ENCODE measurements at regions not wholly inside any gene's neighbourhood (a gene's known extent, or its start where the extent isn't known, plus 50 kb on each side); places are given as distances from the start of the nearest gene placed in this dataset.

DNA sequence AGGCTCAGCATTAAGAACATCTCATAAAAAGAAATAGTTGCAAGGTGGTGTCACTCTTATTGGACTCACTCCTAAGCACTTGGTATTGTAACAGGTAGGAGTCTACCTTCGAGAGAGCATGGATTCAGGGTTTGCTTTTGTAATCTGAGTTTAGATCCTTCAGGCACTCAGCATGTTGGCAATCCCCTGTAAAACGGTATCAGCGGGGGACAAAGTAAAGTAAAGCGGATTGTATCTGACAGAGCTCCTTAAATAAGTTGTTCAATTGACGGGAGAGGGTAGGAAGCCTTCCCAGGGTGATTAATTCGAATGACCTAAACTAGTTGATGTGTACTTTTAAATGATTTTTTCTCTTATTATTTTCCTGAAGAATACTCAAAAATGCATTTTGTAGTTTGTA lies 869.8 kb upstream of the EPHA7 start:
- no peak for DNase-seq (ENCODE audit: low read depth, low spot score)
- no peak overlapping the region for H3K4me3 ChIP-seq (ENCODE audit: low read length)

DNA sequence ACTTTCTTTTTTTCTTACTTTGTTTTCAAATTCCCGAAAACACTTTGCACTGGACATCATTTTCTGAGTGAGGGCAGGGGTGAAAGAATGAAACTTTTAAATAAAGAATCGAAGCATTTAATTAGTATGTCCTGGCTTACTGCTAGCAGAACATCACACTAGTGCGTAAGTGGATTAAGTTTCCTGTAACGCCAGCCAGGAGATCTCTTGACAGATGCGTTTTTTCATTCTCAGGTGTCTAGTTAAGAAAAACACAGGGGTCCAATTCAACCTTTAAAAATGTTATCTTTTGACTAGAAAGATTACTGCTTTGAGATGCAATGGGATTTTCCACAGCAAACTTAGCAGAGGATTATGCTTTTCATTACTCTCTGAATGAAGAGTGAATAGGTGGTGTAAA lies 858.8 kb upstream of the EPHA7 start:
- DNase-seq (ENCODE audit: low read depth, low spot score) = no peak
- H3K4me3 ChIP-seq (ENCODE audit: low read length) = no peak overlapping the region

DNA sequence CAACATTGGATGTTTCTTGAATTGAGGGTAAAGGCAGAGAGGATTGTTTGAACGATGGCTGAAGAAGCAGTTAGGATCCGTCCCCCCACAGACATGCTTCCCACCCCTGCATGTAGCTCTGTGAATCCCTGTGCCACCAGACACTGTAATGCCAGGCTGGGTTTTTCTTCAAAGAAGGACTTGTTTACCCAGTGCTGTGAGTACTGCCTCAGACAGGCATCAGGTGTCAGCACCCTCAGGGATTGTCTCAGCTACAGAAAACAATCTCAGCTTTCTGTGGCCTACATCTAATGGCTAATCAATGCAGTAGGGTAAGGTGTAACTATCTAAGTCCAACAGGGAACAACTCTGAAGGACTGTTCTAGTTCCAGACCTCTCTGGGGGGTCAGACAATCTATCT lies 853.0 kb upstream of the EPHA7 start:
- H3K4me3 ChIP-seq (ENCODE audit: low read length) = no peak overlapping the region
- DNase-seq (ENCODE audit: low read depth, low spot score) = no peak

DNA sequence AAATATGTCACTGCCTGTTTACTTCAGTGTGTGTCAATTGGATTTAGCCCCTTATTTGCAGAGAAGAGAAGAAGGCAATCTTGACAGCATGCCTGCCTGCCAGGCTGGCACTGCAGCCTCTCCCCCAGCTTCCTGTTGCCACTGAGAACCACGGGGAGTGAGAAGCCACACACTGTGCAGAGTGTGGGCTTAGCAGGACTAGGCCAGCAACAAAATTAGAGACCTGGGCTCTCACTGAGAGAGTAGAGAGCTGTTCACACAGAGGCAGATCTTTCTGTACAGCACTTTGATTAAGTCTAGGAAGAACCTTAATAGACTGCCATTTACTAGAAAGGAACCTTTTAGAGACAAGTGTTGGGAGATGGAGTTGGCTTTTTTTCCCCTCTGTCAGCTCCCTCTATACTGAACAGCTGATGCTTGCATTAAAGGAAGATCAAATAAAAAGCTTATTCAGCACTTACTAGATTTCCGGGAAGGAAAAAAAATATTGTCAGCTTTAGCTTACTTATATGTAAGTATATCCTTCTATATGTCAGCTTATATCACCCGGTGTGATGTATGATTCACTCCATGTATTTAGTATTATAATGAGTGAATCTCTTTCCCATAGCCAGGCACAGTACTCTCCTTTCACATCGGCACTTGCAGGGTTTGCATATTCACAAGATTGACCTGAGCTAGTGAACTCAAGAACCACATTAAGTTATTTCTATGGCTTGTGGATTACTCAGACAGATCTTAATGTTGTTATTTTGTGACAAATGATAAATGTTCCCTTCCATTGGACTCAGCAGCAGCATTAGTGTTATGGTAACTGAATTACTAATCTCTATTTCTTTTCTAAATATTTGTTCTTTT lies 851.0 kb upstream of the EPHA7 start:
- DNase-seq (ENCODE audit: low read depth, low spot score) = no peak
- H3K4me3 ChIP-seq (ENCODE audit: low read length) = no peak overlapping the region

DNA sequence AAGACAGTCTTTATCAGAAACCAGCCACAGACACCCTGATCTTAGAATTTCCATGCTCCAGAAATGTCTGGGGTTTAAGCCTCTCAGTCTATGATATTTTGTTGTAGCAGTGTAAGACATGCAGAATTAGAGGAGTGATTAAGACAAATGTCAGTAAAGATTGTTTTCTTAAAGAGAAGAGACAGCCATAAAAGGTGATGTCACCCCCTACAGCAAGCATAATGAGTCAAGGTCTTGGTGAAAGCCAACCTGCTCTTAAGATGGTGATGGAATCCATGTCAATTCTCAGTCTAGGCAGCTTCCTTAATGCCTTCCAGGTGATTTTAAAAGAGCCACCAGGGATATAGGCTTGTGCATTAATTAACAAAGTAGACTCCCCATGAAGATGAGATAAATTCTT lies 849.9 kb upstream of the EPHA7 start:
- H3K4me3 ChIP-seq (ENCODE audit: low read length) = no peak overlapping the region
- DNase-seq (ENCODE audit: low read depth, low spot score) = no peak

DNA sequence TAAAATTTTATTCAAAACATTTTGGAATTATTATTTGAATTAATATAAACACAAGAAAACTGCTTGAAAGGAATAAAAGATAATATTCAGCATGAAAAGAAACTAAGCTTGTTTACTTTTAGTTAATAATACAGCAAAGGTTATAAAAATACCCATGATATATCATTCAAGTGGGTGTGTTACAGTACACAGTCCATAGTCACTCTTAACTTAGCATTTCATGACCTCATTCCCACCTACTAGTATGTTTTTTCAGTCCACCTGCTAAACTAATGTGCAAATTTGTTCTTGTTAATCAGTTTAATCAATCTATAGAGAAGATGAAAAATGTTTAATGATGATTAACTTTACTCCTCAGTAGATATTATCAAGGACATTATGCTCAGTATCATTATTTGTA lies 841.4 kb upstream of the EPHA7 start:
- no peak overlapping the region for H3K4me3 ChIP-seq (ENCODE audit: low read length)
- no peak for DNase-seq (ENCODE audit: low read depth, low spot score)

DNA sequence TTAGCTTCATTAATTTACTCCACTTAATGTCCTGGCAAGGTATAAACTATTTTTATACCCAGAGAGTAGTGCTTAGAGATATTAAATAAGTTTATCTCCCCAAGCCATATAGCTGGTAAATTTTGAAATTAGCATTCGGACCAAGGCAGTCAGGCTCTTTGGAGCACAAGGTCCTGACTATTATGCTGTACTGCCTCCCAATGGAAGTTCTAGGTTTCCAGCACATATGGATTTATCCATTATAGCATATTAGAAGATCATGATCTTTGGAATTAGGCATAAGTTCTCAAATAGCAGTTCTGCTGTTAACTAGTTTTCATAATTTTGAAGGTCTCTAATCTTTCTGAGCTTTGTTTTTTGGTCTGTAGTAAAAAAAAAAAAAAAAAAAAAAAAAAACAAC lies 835.3 kb upstream of the EPHA7 start:
- no peak for DNase-seq (ENCODE audit: low read depth, low spot score)

DNA sequence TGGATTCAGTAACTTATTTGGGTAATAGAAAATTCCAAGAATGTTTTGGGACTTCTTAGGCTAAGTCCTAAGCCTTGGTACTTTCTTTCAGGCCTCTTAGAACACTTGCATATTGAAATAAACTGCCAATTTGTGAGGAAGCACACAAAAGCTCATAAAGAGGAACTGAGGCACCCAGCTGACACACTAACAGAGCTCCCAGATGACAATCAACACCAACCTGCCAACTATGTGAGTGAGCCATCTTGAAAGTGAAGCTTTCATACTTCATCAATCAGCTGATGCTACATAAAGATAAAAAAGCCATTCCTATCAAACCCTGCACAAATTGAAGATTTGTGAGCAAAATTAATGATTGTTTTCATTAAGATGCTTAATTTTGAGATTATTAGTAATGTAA lies 832.5 kb upstream of the EPHA7 start:
- no peak overlapping the region for H3K4me3 ChIP-seq (ENCODE audit: low read length)
- DNase-seq (ENCODE audit: low read depth, low spot score) = no peak

More for the DNA sequence above, 835.3 kb upstream of the EPHA7 start:
- H3K4me3 ChIP-seq (ENCODE audit: low read length) = no peak overlapping the region

DNA sequence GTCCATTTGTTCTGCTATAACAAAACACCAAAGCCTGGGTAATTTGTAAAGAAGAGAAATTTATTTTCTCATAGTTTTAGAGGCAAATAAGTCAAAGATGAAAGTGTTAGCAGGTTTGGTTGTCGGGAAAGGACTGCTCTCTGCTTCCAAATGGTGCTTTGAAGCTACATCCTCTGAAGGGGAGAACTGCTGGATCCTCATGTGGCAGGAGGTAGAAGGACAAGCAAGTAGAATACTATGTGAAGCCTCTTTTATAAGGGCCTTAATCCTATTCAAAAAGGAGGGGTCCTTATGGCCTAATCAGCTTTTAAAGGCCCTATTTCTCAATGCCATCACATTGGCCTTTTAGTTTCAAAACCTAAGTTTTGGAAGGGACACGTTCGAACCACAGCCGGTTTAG lies 826.0 kb upstream of the EPHA7 start:
- H3K4me3 ChIP-seq (ENCODE audit: low read length) = no peak overlapping the region
- no peak for DNase-seq (ENCODE audit: low read depth, low spot score)

DNA sequence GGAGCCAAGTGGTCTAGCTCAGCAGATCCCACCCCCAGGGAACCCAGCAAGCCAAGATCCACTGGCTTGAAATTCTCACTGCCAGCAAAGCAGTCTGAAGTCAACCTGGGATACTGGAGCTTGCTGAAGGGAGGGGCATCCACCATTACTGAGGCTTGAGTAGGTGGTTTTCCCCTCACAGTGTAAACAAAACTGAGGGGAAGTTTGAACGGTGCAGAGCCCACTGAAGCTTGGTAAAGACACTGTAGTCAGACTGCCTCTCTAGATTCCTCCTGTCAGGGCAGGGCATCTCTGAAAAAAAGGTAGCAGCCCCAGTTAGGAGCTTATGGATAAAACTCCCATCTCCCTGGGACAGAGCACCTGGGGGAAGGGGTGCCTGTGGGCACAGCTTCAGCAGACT lies 819.5 kb upstream of the EPHA7 start:
- no peak for DNase-seq (ENCODE audit: low read depth, low spot score)
- H3K4me3 ChIP-seq (ENCODE audit: low read length) = no peak overlapping the region

DNA sequence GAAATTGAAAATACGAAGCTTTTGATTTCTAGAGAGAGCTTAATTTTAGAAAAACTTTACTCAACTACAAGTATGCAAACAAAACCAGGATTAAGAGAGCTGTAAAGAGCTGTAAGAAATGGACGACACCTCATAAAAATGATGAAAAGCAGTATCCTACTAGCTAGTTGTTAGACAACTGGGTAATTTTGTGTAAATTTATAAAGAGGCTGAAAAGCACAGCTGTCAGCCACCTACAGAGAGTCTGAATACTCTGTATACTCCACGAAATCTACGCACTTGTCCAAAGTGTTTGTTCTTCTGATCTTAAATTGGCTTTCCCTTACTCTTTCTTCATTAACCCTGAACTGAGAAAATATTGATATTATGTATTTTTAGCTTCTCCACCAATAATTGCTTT lies 808.4 kb upstream of the EPHA7 start:
- DNase-seq (ENCODE audit: low read depth, low spot score) = no peak
- H3K4me3 ChIP-seq (ENCODE audit: low read length) = no peak overlapping the region

DNA sequence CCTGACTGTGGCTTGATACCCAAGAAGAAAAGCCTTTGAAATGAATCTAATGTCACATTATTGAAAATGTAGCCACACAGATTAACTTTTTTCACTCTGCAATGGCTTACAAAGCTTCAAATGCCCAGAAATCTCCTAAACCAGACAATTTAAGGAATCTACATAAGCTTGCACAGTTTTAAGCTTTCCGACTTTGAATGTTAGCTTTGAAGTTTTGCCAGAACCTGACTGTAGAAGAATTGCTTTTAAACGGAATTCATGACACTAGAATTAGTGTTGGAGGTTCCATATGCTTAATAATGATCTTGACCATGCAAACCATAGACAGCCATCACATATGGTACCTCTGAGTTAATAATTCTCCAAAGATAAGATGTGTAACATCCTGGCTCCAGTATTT lies 798.5 kb upstream of the EPHA7 start:
- H3K4me3 ChIP-seq (ENCODE audit: low read length) = no peak overlapping the region
- DNase-seq (ENCODE audit: low read depth, low spot score) = no peak

DNA sequence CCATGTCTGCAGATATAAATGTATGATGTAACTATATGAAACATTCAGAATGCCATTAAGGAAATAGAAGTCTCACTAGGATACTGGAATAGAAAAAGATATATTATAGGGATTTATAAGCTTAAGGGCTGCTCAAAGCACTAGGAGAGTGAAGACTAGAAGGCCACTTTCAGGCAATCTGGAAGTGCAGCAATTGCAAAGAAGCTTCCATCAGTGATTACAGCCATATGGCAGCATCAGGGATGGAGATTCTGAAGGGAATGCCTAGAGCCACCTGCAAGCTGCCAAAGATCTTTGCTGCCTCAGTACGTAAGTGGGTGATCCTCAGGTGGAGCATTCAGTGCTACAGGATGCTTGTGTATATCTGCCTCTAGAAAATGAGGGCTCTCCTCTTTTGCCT lies 796.2 kb upstream of the EPHA7 start:
- H3K4me3 ChIP-seq (ENCODE audit: low read length) = no peak overlapping the region

DNA sequence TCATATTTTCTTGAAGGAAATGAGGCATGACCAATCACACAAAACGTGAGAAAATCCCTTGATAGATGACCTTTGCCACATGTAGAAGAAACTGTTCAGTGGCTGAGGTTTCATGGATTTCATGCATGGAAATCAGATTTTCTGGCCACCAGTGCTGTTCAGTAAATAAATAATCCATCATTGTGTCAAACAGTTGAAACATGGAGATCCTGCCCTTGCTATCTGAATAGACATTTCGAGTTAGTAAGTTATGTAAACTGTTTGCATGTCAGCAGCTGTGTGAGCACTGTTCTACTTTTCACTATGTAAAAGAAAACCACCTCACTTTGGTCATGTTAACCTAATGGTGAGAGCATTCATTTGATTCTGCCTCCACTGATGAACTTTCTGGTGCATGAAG lies 793.9 kb upstream of the EPHA7 start:
- DNase-seq (ENCODE audit: low read depth, low spot score) = no peak
- no peak overlapping the region for H3K4me3 ChIP-seq (ENCODE audit: low read length)

More for the DNA sequence above, 796.2 kb upstream of the EPHA7 start:
- DNase-seq (ENCODE audit: low read depth, low spot score) = no peak

DNA sequence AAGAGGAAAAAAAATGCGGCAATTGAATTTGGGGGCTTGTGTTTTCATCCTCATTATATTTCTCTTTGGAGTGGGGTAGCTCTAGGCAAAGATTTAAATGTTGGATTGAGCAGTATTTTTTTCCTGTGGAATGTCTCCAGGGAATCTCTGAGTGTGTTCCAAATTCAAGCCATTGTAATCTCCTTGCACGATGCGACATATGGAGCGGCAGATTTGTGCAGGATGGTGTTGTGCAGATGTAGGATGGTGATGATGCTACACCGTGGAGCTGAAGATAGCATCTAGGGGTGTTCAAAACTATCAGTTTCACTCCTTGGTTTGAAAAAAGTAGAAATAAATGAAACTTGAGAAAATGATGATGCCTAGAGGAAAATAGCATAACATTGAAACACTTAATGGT lies 777.5 kb upstream of the EPHA7 start:
- DNase-seq (ENCODE audit: low read depth, low spot score) = no peak
- H3K4me3 ChIP-seq (ENCODE audit: low read length) = no peak overlapping the region

DNA sequence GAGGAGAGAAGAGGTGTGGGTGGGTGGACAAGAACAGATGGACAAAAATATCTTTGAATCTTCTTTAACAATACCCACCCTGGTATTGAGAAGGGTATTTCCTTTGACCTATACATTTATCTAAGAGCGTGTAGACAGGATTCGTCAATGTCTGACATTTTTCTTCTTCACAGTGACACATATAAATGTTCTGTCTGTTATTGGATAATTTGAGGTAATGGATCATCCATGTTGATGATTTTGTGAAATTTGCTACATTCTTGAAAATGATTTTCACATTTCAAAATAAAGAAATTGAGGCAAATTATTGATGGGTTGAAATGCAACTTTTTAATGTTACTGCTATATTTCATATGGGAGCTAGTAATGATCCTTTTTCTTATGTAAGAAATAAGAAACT lies 770.7 kb upstream of the EPHA7 start:
- DNase-seq (ENCODE audit: low read depth, low spot score) = no peak
- no peak overlapping the region for H3K4me3 ChIP-seq (ENCODE audit: low read length)

DNA sequence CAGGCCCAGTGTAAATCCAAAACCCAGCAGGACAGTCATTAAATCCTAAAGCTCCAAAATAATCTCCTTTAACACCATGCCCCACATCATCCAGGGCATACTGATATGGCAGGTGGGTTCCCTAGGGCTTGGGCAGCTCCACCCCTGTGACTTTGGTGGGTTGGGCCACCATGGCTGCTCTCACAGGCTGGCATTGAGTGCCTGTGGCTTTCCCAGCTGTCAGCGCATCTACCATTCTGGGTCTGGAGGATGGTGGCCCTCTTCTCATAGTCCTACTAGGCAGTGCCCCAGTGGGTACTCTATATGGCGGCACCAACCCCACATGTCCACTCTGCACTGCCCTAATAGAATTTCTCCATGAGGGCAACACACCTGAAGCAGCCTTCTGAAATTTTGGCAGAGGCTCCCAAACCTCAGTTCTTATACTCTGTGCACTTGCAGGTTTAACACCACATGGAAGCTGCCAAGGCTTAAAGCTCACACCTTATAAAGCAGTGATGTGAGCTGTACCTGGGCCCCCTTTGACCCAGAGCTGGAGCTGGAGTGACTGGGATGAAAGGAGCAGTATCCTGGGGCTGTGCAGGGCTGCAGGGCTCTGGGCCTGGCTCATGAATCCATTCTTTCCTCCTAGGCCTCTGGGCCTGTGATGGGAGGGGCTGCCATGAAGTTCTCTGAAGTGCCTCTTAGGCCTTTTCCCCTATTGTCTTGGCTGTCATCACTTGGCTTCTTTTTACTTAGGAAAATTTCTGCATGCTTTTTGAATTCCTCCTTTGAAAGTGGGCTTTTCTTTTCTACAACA lies 765.5 kb upstream of the EPHA7 start:
- no peak overlapping the region for H3K4me3 ChIP-seq (ENCODE audit: low read length)
- no peak for DNase-seq (ENCODE audit: low read depth, low spot score)

DNA sequence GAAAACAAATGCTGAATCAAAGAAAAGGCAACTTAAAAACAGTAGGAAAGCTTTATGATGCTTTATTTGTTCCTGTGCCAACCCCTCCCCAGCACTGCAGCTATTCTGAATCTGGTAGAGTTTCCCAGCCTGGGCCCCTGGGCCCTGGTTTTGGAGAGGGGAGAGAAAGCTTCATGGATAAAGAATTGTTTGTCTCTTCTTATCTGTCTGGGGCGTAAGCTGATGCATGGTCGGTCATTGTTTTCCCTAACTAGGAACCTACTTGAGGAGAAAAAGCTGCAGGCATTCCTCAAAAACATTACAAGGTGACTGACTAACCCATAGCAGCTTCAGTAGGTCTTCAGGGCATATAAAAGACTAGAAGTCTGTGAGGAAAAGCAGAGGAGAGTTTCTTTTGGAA lies 758.1 kb upstream of the EPHA7 start:
- no peak for DNase-seq (ENCODE audit: low read depth, low spot score)
- no peak overlapping the region for H3K4me3 ChIP-seq (ENCODE audit: low read length)

DNA sequence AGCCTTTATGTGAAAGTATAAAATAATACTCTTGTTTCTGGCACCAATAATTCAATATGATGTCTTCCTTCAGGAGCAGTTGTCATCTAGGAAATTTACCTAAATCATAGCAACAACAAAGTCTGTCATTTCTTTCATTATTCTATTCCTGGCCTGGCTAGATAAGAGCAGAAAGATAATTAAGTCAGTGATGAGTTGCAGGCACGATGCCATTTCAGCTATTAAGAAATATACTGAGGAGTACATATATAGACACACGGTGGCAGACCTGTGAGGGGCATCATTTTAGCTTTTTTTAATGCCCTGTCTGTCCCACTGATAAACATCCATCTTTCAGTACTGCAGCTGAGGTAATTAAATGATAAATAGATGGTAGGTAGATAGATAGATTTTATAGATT lies 756.1 kb upstream of the EPHA7 start:
- no peak overlapping the region for H3K4me3 ChIP-seq (ENCODE audit: low read length)
- no peak for DNase-seq (ENCODE audit: low read depth, low spot score)

DNA sequence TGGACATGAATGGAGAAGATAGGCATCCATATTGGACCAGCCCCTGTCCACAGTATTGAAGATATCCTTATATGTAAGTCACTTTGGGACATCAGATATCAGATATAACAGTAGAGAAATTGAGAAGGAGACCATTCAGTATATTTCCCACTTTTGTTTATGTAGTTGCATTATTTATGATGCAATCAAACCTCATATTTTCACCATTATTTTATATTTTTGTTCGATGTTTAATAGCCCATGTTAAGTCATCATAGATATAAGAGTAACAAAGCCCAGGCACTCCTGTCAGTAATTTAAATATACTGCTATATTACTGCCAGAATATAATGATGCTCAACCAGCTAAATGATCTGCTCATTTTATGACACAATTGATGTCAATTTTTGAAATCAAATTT lies 744.5 kb upstream of the EPHA7 start:
- no peak overlapping the region for H3K4me3 ChIP-seq (ENCODE audit: low read length)
- DNase-seq (ENCODE audit: low read depth, low spot score) = no peak

DNA sequence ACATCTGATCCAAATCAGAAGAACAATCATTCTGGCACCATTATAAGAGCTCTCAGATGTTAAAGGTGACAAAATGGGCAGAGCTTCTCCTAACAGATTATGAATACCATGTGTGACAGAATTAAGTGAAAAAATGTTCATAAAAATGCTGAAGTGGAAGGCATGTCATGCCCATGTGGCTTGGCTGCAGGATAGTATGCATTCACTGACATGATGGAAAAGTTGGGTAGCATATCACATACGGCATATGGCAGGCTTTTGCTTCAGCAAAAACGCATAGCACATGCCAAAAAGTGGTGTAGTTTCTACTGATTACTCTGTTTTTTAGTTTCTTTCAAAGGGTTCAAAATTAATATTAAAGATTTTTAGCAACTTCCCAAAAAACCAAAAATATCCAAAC lies 731.5 kb upstream of the EPHA7 start:
- H3K4me3 ChIP-seq (ENCODE audit: low read length) = no peak overlapping the region
- no peak for DNase-seq (ENCODE audit: low read depth, low spot score)
